H1 (cell line): ENCODE measurements at regions not wholly inside any gene's neighbourhood (a gene's known extent, or its start where the extent isn't known, plus 50 kb on each side); places are given as distances from the start of the nearest gene placed in this dataset.

Experiments used
- CBX5 ChIP-seq: fragments of 300-800, 300-1000 bp; sonication (generic); IDR thresholded peaks from 2 replicates; pipeline ENCODE4 v1.7.1; 2016; ENCODE audit warnings: antibody characterized with exemption, low read length, low read depth
- CHD7 ChIP-seq: fragments of 300-600 bp; sonication (generic); IDR thresholded peaks from 2 replicates; pipeline ENCODE4 v1.7.1; 2012; ENCODE audit warnings: low read length, moderate library complexity, mild to moderate bottlenecking, inconsistent platforms; ENCODE audit not compliant: insufficient replicate concordance
- EGR1 ChIP-seq: IDR thresholded peaks from 2 replicates; pipeline ENCODE4 v1.6.1; 2011; ENCODE audit warnings: low read depth, low read length, borderline replicate concordance
- HDAC6 ChIP-seq: IDR thresholded peaks from one replicate; pipeline ENCODE4 v1.7.1; 2012; ENCODE audit warnings: low read depth, mild to moderate bottlenecking, inconsistent platforms, low read length, moderate library complexity
- POLR2AphosphoS5 ChIP-seq: IDR thresholded peaks from 2 replicates; pipeline ENCODE4 v1.6.1; 2011; ENCODE audit warnings: low read depth, low read length
- POU5F1 ChIP-seq: IDR thresholded peaks from 2 replicates; pipeline ENCODE4 v1.6.1; 2011; ENCODE audit warnings: low read depth, mild to moderate bottlenecking, low read length, moderate library complexity
- RBBP5 ChIP-seq: IDR thresholded peaks from 2 replicates; pipeline ENCODE4 v1.7.1; 2012; ENCODE audit warnings: low read depth, mild to moderate bottlenecking, inconsistent platforms, low read length, moderate library complexity, borderline replicate concordance
- SP1 ChIP-seq: IDR thresholded peaks from 2 replicates; pipeline ENCODE4 v1.6.1; 2011; ENCODE audit warnings: low read depth, low read length
- SRF ChIP-seq: IDR thresholded peaks from 2 replicates; pipeline ENCODE4 v1.6.1; 2011; ENCODE audit warnings: mild to moderate bottlenecking, low read depth, low read length, moderate library complexity
- TAF7 ChIP-seq: optimal IDR thresholded peaks from 2 replicates; pipeline ENCODE3; 2011; ENCODE audit warnings: low read depth, mild to moderate bottlenecking, inconsistent platforms, low read length, moderate library complexity, borderline replicate concordance
- TBP ChIP-seq: IDR thresholded peaks from 2 replicates; pipeline ENCODE4 v1.6.1; 2011; ENCODE audit warnings: low read depth, low read length, improper control_type of control experiment

GRCh38 chr9:135009794-135010585 is 77.5 kb upstream of the OLFM1 start (continued):
- 0 out of 2 replicates have a peak, but pooled peaks have one; percentile 46 for TF ChIP-seq POLR2AphosphoS5
- TF ChIP-seq TBP: 0 out of 2 replicates have a peak, but pooled peaks have one; percentile 23
- TF ChIP-seq CHD7: no peak
- TF ChIP-seq CBX5: no peak
- no peak for TF ChIP-seq SP1
- no peak for TF ChIP-seq RBBP5
- TF ChIP-seq EGR1: no peak
- TF ChIP-seq HDAC6: no peak
- TF ChIP-seq POU5F1: no peak
- peak; percentile 96 for TF ChIP-seq TAF7
- no peak for TF ChIP-seq SRF
